ENCODE measurements at regions not wholly inside any gene's neighbourhood (a gene's known extent, or its start where the extent isn't known, plus 50 kb on each side); places are given as distances from the start of the nearest gene placed in this dataset.

DNA sequence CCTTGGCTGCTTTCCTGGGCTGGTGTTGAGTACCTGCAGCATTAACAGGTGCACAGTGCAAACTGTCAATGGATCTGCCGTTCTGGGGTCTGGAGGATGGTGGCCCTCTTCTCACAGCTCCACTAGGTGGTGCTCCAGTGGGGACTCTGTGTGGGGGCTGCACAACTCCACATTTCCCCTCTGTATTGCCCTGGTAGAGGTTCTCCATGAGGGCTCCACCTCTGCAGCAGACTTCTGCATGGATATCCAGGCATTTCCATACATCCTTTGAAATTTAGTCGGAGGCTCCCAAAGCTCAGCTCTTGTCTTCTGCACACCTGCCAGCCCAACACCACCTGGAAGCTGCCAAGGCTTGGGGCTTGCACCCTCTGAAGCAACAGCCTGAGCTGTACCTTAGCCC, 198.6 kb downstream of the GXYLT1 start:
- in situ Hi-C loops (cut with MboI; ENCODE audit: low sequenced_read_pairs, unreplicated experiment): no loop called here
- TF ChIP-seq, protein P1, sequence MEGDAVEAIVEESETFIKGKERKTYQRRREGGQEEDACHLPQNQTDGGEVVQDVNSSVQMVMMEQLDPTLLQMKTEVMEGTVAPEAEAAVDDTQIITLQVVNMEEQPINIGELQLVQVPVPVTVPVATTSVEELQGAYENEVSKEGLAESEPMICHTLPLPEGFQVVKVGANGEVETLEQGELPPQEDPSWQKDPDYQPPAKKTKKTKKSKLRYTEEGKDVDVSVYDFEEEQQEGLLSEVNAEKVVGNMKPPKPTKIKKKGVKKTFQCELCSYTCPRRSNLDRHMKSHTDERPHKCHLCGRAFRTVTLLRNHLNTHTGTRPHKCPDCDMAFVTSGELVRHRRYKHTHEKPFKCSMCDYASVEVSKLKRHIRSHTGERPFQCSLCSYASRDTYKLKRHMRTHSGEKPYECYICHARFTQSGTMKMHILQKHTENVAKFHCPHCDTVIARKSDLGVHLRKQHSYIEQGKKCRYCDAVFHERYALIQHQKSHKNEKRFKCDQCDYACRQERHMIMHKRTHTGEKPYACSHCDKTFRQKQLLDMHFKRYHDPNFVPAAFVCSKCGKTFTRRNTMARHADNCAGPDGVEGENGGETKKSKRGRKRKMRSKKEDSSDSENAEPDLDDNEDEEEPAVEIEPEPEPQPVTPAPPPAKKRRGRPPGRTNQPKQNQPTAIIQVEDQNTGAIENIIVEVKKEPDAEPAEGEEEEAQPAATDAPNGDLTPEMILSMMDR (IDR thresholded peaks at IDR 0.05; ENCODE audit: borderline replicate concordance, control extremely low read depth, extremely low read depth, insufficient read depth, missing control alignments): no peak
- DNase-seq (ENCODE audit: low spot score): no peak

DNA sequence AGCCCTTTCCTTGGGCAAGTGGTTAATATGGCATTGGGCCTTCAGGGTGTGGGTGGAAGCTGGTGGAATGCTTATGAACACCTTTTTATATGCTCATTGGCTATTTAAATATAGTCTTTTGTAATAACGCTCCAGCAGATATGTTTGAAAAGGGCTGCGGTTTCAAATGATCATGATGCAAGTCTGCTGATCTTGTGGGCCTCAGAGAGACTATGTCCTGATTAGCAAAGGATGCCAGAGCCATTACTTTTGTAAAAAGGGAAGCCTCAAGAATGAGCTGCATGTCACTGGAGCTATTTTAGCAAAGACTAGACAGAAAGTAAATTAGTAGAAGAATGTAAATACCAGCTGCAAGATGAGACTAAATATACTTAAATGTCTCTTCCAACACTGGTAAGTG, 200.5 kb downstream of the GXYLT1 start:
- in situ Hi-C loops (cut with MboI; ENCODE audit: low sequenced_read_pairs, unreplicated experiment): no loop called here
- TF ChIP-seq, protein P1 (IDR thresholded peaks at IDR 0.05; ENCODE audit: borderline replicate concordance, control extremely low read depth, extremely low read depth, insufficient read depth, missing control alignments): no peak
- DNase-seq (ENCODE audit: low spot score): no peak

DNA sequence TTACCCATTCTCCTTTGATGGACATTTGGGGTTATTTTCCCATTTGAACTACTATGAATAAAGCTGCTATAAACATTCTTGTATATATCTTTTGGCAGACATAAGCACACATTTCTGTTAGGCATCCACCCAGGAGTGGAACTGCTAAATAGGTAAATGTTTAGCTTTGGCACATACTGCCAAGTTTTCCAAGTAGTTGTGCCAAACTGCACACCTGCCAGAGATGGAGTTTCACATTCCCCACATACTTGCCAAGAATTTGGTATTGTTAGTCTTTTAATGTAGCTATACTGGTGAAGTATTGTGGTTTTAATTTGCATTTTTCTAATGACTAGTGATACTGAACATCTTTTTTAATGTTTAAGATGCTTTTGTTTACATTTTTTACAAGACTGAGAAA, 201.0 kb downstream of the GXYLT1 start:
- in situ Hi-C loops (cut with MboI; ENCODE audit: low sequenced_read_pairs, unreplicated experiment): no loop called here
- DNase-seq (ENCODE audit: low spot score): no peak
- TF ChIP-seq, protein P1 (IDR thresholded peaks at IDR 0.05; ENCODE audit: borderline replicate concordance, control extremely low read depth, extremely low read depth, insufficient read depth, missing control alignments): no peak

DNA sequence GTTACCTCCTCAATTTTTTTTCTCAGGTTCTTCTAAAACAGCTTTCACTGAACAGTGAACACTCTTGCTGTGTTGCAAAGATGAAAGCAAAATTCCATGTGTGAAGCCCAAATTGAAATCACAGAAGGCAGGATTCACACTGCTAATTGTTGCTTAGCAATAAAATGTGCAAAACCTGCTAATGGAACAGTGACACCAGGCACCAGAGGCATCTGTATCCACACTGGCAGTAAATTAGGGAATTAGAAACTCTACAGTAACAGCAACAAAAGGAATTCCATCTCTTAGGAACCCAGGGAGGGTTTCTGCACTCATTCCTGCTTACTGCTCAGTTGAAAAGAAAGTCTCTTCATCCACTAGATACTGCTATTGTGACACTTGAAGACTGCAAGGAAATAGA, 202.3 kb downstream of the GXYLT1 start:
- in situ Hi-C loops (cut with MboI; ENCODE audit: low sequenced_read_pairs, unreplicated experiment): no loop called here
- DNase-seq (ENCODE audit: low spot score): no peak
- TF ChIP-seq, protein P1 (IDR thresholded peaks at IDR 0.05; ENCODE audit: borderline replicate concordance, control extremely low read depth, extremely low read depth, insufficient read depth, missing control alignments): no peak

DNA sequence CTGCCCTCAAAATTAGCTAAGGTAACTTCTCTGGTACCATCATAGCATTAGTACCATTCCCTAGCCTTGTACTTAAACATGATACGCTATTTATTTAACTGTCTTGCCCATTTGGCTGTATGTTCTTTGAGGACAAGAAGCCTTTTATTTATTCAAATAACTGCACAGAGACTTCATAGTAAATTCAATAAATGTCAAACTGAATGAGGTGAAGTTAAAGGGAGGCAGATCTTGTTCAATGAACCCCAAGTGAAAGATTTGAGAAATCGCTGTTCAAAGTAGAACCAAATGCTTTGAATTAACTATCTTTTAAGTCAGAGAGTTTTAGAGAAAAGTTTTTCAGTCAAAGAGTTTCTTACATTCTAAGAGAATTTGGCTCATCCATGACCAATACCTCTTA, 203.6 kb downstream of the GXYLT1 start:
- in situ Hi-C loops (cut with MboI; ENCODE audit: low sequenced_read_pairs, unreplicated experiment): no loop called here
- TF ChIP-seq, protein P1 (IDR thresholded peaks at IDR 0.05; ENCODE audit: borderline replicate concordance, control extremely low read depth, extremely low read depth, insufficient read depth, missing control alignments): no peak
- no peak for DNase-seq (ENCODE audit: low spot score)

DNA sequence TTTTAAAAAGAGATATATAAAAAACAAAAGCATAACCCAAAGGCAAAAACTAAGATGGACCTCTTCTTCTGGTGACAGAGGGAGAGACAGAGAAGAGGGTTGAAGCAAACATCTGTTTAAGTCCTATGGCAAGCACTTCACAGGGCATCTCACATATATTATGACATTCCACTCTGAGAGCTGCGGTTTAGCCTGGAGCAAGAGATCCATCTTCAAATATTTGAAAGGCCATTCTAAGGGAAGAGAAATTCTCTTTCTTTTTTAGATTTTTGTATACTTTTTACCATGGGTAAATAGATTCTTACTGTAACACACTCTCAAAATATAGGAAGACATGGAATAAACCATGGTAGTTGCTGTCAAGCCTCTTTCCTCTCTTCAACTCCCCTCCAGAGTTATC, 204.1 kb downstream of the GXYLT1 start:
- TF ChIP-seq, protein P1 (IDR thresholded peaks at IDR 0.05; ENCODE audit: borderline replicate concordance, control extremely low read depth, extremely low read depth, insufficient read depth, missing control alignments): no peak
- in situ Hi-C loops (cut with MboI; ENCODE audit: low sequenced_read_pairs, unreplicated experiment): no loop called here
- no peak for DNase-seq (ENCODE audit: low spot score)

DNA sequence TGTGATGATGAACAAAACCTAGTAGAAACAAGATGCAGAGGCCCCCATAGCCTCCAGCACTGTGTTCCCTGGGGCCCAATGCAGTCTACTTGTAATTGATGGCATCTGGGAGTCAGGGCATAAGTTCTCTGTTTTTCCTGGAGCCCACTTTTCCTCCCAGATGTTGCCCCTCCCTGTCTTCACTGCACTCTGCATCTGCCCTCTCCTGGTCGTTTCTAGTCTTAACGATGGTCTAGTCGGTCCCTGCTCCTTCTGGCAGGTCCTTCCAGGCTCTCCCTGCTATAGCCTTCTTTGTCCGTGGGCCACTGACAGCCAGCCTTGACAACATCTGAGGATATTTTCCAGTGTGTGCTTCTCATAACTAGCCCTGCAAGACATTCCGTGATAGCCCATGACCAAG, 208.3 kb downstream of the GXYLT1 start:
- TF ChIP-seq, protein P1 (IDR thresholded peaks at IDR 0.05; ENCODE audit: borderline replicate concordance, control extremely low read depth, extremely low read depth, insufficient read depth, missing control alignments): no peak
- in situ Hi-C loops (cut with MboI; ENCODE audit: low sequenced_read_pairs, unreplicated experiment): no loop called here
- no peak for DNase-seq (ENCODE audit: low spot score)

Measured in GM13976 (cell line).